A549 (cell line): ENCODE measurements at regions not wholly inside any gene's neighbourhood (a gene's known extent, or its start where the extent isn't known, plus 50 kb on each side); places are given as distances from the start of the nearest gene placed in this dataset.

Experiments
- EHMT2 ChIP-seq: fragments of 200-600 bp; sonication (generic); IDR thresholded peaks from 2 replicates; pipeline ENCODE4 v1.6.1; 2016; ENCODE audit warnings: antibody characterized with exemption, low read depth, mild to moderate bottlenecking, moderate library complexity
- NFE2L2 ChIP-seq: fragments of 150-350 bp; conservative IDR thresholded peaks from 2 replicates; pipeline ENCODE4 v1.6.1; 2014; ENCODE audit warnings: low read length
- TF ChIP-seq, protein P1 (sequence below): fragments of >200 bp; sonication (Bioruptor Twin); formaldehyde crosslinking; IDR thresholded peaks from 3 replicates; pipeline ENCODE4 v1.6.1; 2016

DNA sequence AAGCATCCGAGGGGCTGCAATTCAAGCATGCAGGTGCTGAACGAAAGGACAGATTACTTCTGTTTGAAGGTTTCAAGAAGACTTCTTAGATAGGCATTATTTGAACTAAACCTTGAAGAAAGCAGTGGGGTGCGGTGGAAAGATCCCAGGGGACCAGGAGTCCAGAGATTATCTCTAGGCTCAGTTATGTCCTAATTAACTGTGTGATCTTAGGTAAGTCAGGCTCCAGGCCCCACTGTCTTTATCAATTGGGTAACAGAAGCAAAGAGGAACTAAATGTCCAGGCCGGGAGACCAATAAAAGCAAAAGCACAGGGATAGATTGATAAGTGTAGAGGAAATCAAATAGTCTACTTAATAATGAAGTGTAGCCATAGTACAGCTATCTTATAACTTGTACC is 72.9 kb upstream of the CDC42BPA start:
- TF ChIP-seq, protein P1, sequence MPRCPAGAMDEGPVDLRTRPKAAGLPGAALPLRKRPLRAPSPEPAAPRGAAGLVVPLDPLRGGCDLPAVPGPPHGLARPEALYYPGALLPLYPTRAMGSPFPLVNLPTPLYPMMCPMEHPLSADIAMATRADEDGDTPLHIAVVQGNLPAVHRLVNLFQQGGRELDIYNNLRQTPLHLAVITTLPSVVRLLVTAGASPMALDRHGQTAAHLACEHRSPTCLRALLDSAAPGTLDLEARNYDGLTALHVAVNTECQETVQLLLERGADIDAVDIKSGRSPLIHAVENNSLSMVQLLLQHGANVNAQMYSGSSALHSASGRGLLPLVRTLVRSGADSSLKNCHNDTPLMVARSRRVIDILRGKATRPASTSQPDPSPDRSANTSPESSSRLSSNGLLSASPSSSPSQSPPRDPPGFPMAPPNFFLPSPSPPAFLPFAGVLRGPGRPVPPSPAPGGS: no peak
- TF ChIP-seq EHMT2 (no peak), NFE2L2 (no peak)
